HEK293 (cell line): ENCODE measurements at regions not wholly inside any gene's neighbourhood (a gene's known extent, or its start where the extent isn't known, plus 50 kb on each side); places are given as distances from the start of the nearest gene placed in this dataset.

Experiments
- CTCF ChIP-seq: fragments of 450-650 bp; formaldehyde crosslinking; IDR thresholded peaks from 2 replicates; pipeline ENCODE4 v1.5.1; 2016; ENCODE audit warnings: missing biosample characterization, missing genetic modification characterization
- PBX3 ChIP-seq: sonication (generic); formaldehyde crosslinking; IDR thresholded peaks from 2 replicates; pipeline ENCODE4 v1.8.1; 2022; ENCODE audit warnings: mild to moderate bottlenecking, moderate library complexity, missing genetic modification reagents
- YY2 ChIP-seq: fragments of 450-650 bp; formaldehyde crosslinking; IDR thresholded peaks from 2 replicates; pipeline ENCODE4 v1.5.1; 2016; ENCODE audit warnings: missing biosample characterization, missing genetic modification characterization
- ZBTB1 ChIP-seq: fragments of 450-650 bp; formaldehyde crosslinking; IDR thresholded peaks from 2 replicates; pipeline ENCODE4 v1.5.1; 2016; ENCODE audit warnings: missing biosample characterization, missing genetic modification characterization
- ZBTB20 ChIP-seq: fragments of 450-650 bp; formaldehyde crosslinking; IDR thresholded peaks from 2 replicates; pipeline ENCODE4 v1.5.1; 2016; ENCODE audit warnings: missing biosample characterization, missing genetic modification characterization
- ZBTB7A ChIP-seq: fragments of 450-650 bp; formaldehyde crosslinking; IDR thresholded peaks from 2 replicates; pipeline ENCODE4 v1.5.1; 2016; ENCODE audit warnings: low read depth, missing biosample characterization, missing genetic modification characterization
- ZNF274 ChIP-seq, 2 experiments: fragments of 200-500 bp in 1 of 2; fragments of 450-650 bp in 1 of 2; sonication (Bioruptor generic) in 1 of 2; formaldehyde crosslinking in 1 of 2; IDR thresholded peaks; 2 replicates each; pipeline versions ENCODE4 v1.5.1 to v1.6.1; 2014 to 2016; ENCODE audit warnings: borderline replicate concordance in 1 of 2, inconsistent platforms in 1 of 2, low read length in 1 of 2, missing biosample characterization in 1 of 2, missing genetic modification characterization in 1 of 2
- ZNF37A ChIP-seq: fragments of 450-650 bp; IDR thresholded peaks from 2 replicates; pipeline ENCODE4 v1.5.1; 2018; ENCODE audit warnings: missing biosample characterization, missing genetic modification characterization
- ZNF391 ChIP-seq: fragments of 450-650 bp; formaldehyde crosslinking; IDR thresholded peaks from 2 replicates; pipeline ENCODE4 v1.5.1; 2016; ENCODE audit warnings: low read depth, missing biosample characterization, missing genetic modification characterization, borderline replicate concordance
- ZNF530 ChIP-seq: fragments of 450-650 bp; formaldehyde crosslinking; IDR thresholded peaks from 2 replicates; pipeline ENCODE4 v1.5.1; 2016; ENCODE audit warnings: low read depth, missing biosample characterization, missing genetic modification characterization
- ZNF629 ChIP-seq: fragments of 450-650 bp; formaldehyde crosslinking; IDR thresholded peaks from 2 replicates; pipeline ENCODE4 v1.5.1; 2017; ENCODE audit warnings: missing biosample characterization, missing genetic modification characterization
- ZNF658 ChIP-seq: fragments of 450-650 bp; formaldehyde crosslinking; IDR thresholded peaks from 2 replicates; pipeline ENCODE4; 2016; ENCODE audit warnings: missing biosample characterization, missing genetic modification characterization
- ZNF664 ChIP-seq: fragments of 450-650 bp; formaldehyde crosslinking; IDR thresholded peaks from 2 replicates; pipeline ENCODE4 v1.5.1; 2016; ENCODE audit warnings: missing biosample characterization, missing genetic modification characterization
- ZNF768 ChIP-seq: fragments of 450-650 bp; formaldehyde crosslinking; IDR thresholded peaks from 2 replicates; pipeline ENCODE4 v1.5.1; 2018; ENCODE audit warnings: missing biosample characterization, mild to moderate bottlenecking, missing genetic modification characterization

GRCh38 chr12:127268706-127269425, 998.1 kb upstream of the TMEM132C start:
- TF ChIP-seq ZNF530 (no peak), YY2 (tag by site-specific recombination) (no peak), ZBTB1 (tag by site-specific recombination) (no peak), ZNF37A (tag by site-specific recombination) (no peak), CTCF (tag by site-specific recombination) (no peak), ZNF629 (tag by site-specific recombination) (no peak), ZNF768 (no peak), ZBTB20 (tag by site-specific recombination) (no peak), PBX3 (CRISPR knock-in tag) (no peak), ZNF391 (tag by site-specific recombination) (no peak), ZNF274 (IDR thresholded peaks at IDR 0.05; ENCODE audit: low read length) (no peak), ZNF274 (tag by site-specific recombination; IDR thresholded peaks at IDR 0.05; ENCODE audit: borderline replicate concordance) (no peak), ZNF658 (tag by site-specific recombination) (no peak), ZNF664 (tag by site-specific recombination) (no peak), ZBTB7A (tag by site-specific recombination) (no peak)
